ENCODE measurements at regions not wholly inside any gene's neighbourhood (a gene's known extent, or its start where the extent isn't known, plus 50 kb on each side); places are given as distances from the start of the nearest gene placed in this dataset.

DNA sequence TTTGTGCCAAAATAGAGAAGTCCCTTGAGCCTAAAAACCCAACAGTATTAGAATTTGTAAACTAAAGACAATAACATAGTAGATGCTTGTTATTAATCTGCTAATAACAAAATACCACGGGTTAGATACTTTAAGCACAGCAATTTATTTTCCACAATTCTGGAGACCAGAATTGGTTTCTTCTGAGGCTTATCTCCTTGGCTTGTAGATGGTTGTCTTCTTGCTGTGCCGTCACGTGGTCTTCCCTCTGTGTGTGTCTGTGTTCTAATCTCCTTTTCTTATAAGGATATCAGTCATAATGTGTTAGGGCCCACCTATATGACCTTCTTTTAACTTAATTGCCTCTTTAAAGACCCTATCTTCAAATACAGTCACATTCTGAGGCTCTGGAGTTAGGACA lies 260.1 kb downstream of the CYRIA start:
- Mint-ChIP-seq H3K9me3 (no peaks in the 10 kb centered on the region), H3K4me3 (no peak overlapping the region), H3K27ac (no peak overlapping the region), H3K36me3 (ENCODE audit: low read depth) (no peaks in the 10 kb centered on the region), H3K27me3 (no peaks in the 10 kb centered on the region), H3K4me1 (ENCODE audit: low read depth) (no peaks in the 10 kb centered on the region)
- Histone ChIP-seq H3K9me3 (ENCODE audit: control insufficient read depth in 1 of 2, insufficient read depth in 1 of 2, low read length in 2 of 2) (peaks cover 0 to 4% of the 10 kb centered on the region in 2 experiments), H3K36me3 (ENCODE audit: insufficient read depth, low read length) (no peaks in the 10 kb centered on the region), H3K4me1 (ENCODE audit: insufficient read depth, low read length) (no peaks in the 10 kb centered on the region), H3K27ac (ENCODE audit: low read depth in 1 of 2, low read length in 2 of 2) (no peak overlapping the region), H3K27me3 (ENCODE audit: control insufficient read depth in 1 of 2, insufficient read depth in 2 of 2, low read length in 2 of 2) (no peaks in the 10 kb centered on the region), H3K4me3 (ENCODE audit: low read length) (no peak overlapping the region)
- DNase-seq: no peak
- ChIA-PET CTCF (no interaction called here), POLR2A (no interaction called here)
- TF ChIP-seq CTCF (IDR thresholded peaks at IDR 0.05): no peak
- intact Hi-C loops (cut with DNase I, micrococcal nuclease): no loop called here
- no peak for ATAC-seq (ENCODE audit: poor library complexity)

- POLR2A ChIA-PET: no interaction called here
- no peak for TF ChIP-seq CTCF (IDR thresholded peaks at IDR 0.05)
- Mint-ChIP-seq H3K27me3 (no peaks in the 10 kb centered on the region), H3K9me3 (no peaks in the 10 kb centered on the region), H3K27ac (no peak overlapping the region), H3K4me3 (no peak overlapping the region), H3K4me1 (ENCODE audit: low read depth) (no peaks in the 10 kb centered on the region), H3K36me3 (ENCODE audit: low read depth) (no peaks in the 10 kb centered on the region)
- Histone ChIP-seq H3K4me3 (ENCODE audit: low read length) (no peak overlapping the region), H3K9me3 (ENCODE audit: control insufficient read depth in 1 of 2, insufficient read depth in 1 of 2, low read length in 2 of 2) (peaks cover 0 to 4% of the 10 kb centered on the region in 2 experiments), H3K27me3 (ENCODE audit: control insufficient read depth in 1 of 2, insufficient read depth in 2 of 2, low read length in 2 of 2) (no peaks in the 10 kb centered on the region), H3K36me3 (ENCODE audit: insufficient read depth, low read length) (no peaks in the 10 kb centered on the region), H3K4me1 (ENCODE audit: insufficient read depth, low read length) (no peaks in the 10 kb centered on the region), H3K27ac (ENCODE audit: low read depth in 1 of 2, low read length in 2 of 2) (no peak overlapping the region)
- CTCF ChIA-PET: no interaction called here
- ATAC-seq (ENCODE audit: poor library complexity): no peak
- intact Hi-C loops (cut with DNase I, micrococcal nuclease): no loop called here
- DNase-seq: no peak
Observed at GRCh38 chr2:16404551-16405300, 260.9 kb downstream of the CYRIA start.

- Mint-ChIP-seq H3K9me3 (no peaks in the 10 kb centered on the region), H3K27me3 (no peaks in the 10 kb centered on the region), H3K4me3 (no peak overlapping the region), H3K27ac (no peak overlapping the region), H3K36me3 (ENCODE audit: low read depth) (no peaks in the 10 kb centered on the region), H3K4me1 (ENCODE audit: low read depth) (no peaks in the 10 kb centered on the region)
- Histone ChIP-seq H3K4me3 (ENCODE audit: low read length) (no peak overlapping the region), H3K9me3 (ENCODE audit: control insufficient read depth in 1 of 2, insufficient read depth in 1 of 2, low read length in 2 of 2) (peaks cover 0 to 4% of the 10 kb centered on the region in 2 experiments), H3K36me3 (ENCODE audit: insufficient read depth, low read length) (no peaks in the 10 kb centered on the region), H3K27ac (ENCODE audit: low read depth in 1 of 2, low read length in 2 of 2) (no peak overlapping the region), H3K27me3 (ENCODE audit: control insufficient read depth in 1 of 2, insufficient read depth in 2 of 2, low read length in 2 of 2) (no peaks in the 10 kb centered on the region), H3K4me1 (ENCODE audit: insufficient read depth, low read length) (no peaks in the 10 kb centered on the region)
- POLR2A ChIA-PET: no interaction called here
- intact Hi-C loops (cut with DNase I, micrococcal nuclease): no loop called here
- CTCF ChIA-PET: no interaction called here
- ATAC-seq (ENCODE audit: poor library complexity): no peak
- TF ChIP-seq CTCF (IDR thresholded peaks at IDR 0.05): no peak
- DNase-seq: no peak
Observed at GRCh38 chr2:16404146-16404545, 261.5 kb downstream of the CYRIA start.
